NCI-H146 treated with DMSO at 0.1 percent for 48 hours (cell line): ENCODE measurements at regions not wholly inside any gene's neighbourhood (a gene's known extent, or its start where the extent isn't known, plus 50 kb on each side); places are given as distances from the start of the nearest gene placed in this dataset.

Source experiments
- DNase-seq: peaks from one replicate; lab custom pipeline; 2025; ENCODE audit not compliant: unreplicated experiment; lab: John Stamatoyannopoulos, UW

DNA sequence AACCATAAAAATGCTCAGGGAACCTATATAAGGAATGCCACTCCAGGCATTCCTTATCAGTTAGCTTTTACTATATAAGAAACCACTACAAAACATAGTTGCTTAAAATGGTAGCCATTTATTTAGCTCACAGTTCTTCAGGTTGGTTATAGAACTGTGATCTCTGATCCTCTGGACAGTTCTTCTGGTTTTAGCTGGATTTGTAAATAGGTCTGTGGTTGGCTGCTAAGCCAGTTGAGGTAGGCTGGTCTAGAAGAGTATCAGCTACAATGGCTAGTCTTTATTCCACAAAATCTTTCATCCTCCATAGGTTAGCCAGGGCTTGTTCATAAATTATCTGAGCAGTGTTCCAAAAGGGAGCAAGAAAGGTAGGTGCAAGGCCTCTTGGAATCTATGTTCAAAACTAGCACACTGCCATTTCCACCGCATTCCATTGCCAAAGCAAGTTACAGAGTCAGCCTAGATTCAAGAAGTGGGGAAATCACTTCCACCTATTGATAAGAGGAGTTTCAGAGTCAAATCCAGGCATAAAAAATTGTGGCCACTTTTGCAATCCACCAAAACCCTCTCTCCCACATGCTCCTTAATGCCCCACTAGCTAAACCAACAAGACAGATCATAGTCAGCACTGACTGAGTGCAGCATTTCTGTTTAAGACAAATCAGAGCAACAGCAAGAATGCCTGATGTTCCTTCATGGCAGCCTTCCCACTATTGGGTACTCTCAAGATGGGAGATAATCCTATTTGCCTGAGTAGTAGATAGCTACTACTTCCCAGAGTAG, 146.4 kb downstream of the IRS1 start:
- DNase-seq: no peak

DNA sequence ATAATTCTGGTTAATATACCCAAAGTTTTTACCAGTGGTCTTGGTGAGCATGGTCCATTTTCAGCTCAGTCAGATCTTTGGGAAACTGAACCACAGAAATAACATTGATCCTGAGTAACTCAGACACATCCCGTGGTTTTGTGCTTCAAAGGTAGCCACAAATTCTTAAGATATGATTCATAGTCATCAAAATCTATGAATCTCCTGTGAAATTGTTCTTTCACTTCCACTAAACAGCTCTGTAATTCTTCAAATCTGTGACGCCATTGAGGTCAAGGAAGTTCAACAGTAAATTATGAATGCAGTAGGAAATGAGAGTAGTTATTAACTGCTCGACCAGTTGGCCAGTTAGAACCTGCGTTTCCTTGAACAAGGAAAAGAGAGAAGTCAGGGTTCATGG, 147.3 kb downstream of the IRS1 start:
- DNase-seq: no peak

DNA sequence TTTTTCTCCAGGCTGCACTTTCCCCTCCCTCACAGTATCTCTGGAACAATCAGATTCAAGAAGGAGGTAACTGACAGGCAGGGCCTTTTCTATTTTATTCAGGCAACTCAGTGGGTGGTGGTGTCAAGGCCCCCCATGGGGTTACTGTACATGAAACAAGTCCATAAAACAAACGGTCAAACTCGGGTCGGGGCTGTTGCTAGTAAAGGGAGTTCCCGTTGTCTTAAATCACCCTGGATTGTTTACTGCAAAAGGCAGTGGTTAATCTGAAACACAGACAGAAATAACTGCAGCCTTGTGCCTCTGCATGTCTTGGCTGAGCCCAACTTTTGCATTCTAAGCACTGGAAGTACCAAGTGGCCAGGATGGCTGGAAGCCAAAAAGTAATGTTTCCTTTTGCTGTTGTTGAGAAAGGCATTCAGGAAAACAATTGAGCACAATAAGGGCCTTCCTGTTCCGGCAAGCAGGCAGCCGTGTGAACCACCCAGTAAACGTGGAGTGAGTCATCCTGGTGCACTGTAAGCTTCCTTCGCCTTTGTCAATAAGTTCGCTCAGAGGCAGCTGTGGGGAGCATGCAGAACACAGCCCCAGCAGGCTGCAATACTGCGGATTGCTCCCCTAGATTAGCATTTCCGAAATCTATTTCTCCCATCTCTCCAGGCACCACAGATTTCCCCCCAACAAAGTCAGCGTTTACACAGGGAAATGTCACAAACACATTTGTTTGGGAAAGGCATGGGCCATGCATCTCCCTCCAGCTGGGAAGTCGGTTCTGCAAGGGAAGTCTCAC, 149.6 kb downstream of the IRS1 start:
- no peak for DNase-seq

DNA sequence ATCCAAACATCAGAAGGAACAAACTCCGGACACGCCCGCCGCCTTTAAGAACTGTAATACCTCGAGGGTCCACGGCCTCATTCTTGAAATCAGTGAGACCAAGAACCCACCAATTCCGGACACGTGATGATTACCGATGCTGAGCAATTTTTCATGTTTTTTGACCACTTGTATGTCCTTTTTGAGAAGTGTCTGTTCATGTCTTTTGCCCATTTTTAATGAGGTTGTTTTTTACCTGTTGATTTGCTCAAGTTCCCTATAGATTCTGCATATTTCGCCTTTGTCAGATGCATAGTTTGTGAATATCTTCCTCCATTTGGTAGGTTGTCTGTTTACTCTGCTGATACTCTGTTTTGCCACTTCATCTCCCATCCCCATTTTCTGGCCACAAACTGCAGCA, 150.4 kb downstream of the IRS1 start:
- no peak for DNase-seq

DNA sequence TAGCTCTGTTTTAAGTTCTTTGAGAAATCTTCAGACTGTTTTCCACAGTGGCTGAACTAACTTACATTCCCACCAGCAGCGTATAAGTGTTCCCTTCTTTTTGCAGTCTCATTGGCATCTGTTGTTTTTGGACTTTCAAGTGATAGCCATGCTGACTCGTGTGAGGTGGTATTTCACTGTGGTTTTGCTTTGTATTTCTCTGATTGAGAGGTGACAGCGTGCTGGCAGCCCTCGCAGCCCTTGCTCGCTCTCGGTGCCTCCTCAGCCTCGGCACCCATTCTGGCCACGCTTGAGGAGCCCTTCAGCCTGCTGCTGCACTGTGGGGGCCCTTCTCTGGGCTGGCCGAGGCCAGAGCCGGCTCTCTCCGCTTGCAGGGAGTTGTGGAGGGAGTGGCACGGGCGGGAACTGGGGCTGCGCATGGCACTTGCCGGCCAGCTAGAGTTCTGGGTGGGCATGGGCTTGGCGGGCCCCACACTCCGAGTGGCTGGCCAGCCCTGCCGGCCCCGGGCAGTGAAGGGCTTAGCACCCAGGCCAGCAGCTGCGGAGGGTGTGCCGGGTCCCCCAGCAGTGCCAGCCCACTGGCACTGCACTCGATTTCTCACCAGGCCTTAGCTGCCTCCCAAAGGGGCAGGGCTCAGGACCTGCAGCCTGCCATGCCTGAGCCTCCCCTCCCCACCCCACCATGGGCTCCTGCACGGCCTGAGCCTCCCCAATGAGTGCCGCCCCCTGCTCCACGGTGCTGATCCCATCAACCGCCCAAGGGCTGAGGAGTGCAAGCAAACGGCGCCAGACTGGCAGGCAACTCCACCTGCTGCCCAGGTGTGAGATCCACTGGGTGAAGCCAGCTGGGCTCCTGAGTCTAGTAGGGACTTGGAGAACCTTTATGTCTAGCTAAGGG, 151.8 kb downstream of the IRS1 start:
- no peak for DNase-seq

DNA sequence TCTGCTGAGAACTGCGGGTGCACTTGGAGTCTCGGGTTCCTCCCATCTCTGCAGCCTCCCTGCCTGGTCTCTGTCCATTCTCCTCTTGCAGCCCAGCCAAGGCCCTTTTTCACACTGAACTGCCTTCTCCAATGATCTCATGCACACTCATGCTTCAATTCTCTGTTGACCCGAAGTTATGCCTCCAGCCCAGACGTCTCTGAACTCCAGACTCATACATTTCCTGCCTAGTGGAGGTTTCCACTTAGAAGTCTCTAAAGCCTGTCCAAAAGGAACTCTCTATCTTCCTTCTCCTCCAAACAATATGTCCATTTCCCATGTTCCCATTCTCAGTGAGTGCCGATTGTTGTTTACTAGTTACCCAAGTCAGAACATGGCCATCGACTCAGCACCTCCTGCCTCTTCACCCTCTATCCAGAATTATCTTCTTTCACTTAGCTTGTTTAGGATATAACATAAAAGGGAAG, 155.2 kb downstream of the IRS1 start:
- DNase-seq: no peak

DNA sequence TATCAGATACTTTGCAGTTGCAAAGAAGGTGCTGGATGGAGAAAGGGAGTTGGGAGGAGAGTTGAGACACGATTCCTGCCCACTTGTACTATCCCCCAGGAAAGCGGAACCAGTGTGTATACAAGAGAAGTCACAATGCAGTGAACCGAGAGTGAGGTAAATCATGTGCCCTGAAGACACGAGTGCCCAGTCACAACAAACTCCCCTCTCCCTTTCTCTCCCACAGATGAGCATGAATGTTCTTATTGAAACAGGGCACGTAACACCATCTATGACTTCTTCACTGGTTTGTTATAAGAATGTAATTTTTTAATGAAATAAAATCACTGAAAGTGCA, 155.7 kb downstream of the IRS1 start:
- no peak for DNase-seq

DNA sequence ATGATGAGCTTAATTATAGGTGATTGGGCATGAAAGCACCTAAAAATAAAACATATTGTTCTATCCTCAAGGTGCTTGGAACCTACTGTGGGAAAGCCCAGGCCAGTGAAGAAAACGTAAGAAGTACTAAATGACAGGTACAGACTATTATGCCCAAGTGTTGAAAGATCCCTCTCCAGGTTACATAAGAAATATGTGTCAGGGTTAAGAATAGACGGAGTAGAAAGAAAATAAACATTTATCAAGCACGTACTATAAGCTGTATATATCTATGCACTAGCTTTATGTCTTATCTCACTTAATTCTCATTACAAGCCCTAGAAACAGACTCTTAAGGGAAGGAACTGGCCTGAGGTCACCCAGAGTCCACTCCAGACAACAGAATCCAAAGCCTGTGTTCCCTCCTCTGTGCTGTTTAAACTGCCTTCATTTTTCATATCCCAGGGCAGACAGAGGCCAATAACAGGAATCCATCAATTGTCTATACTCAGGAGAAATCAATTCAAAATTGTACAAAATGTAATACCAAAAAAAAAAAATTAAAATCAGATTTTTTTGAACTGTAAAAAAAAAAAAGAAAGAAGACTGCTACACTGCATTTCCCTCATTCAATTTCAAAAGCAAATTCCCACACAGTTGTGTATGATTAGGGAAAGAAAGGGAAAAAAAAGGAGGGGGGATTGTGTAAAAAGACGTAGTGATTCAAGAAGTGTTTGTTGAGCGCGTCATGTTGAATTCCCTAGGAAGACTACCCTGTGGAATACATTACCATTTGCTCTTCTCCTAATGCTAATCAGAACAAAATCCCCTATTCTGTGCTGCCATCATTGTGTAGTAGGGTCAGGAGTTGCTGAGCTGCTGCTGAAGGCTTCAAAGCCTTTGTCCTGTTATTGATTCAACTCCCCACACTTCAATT, 156.3 kb downstream of the IRS1 start:
- DNase-seq: no peak

DNA sequence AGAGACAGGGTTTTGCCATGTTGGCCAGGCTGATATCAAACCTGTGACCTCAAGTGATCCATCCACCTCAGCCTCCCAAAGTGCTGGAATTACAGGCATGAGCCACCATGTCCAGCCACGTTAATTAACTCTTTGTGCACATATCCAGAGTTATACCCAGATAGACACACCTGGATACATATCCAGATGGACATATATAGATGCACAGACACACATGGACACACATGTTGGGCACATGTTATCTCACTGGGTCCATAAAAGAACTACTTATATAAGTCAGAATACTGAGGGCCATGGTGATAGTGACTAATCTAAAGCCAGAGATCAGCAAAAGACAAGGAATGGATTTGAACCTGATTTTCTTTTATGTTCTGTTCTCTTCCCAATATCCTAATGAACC, 158.6 kb downstream of the IRS1 start:
- no peak for DNase-seq

DNA sequence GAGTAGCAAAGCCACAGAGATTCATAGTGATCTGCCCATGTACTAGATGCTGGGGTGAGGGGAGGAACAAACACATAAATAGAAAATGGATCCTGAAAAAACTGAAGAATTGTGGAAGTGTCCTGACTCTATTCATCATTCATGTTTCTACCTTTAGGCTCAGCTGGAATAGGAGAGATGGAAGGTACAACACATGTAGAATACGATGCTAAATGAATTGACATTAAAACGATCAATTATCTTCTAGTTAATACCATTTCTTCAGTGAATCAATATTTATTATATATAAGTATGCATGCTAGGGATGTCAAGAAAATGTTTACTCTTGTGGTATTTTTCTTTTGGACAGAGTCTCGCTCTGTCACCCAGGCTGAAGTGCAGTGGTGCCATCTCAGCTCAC, 159.1 kb downstream of the IRS1 start:
- no peak for DNase-seq

DNA sequence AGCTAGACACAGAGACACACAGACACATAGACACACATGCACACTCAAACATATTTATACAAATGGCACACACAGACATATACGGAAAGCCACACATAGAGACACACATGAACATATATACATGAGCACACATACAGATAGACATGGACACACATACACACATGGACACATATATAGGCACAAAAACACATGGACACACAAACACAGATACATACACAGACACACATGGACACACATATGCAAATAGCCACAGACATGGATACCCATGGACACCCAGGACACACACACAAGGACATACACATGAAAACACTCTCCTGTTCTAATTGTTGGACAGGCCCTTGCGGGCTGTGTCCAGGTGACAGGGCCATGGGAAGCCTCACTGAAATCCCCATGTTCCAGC, 160.1 kb downstream of the IRS1 start:
- DNase-seq: no peak

DNA sequence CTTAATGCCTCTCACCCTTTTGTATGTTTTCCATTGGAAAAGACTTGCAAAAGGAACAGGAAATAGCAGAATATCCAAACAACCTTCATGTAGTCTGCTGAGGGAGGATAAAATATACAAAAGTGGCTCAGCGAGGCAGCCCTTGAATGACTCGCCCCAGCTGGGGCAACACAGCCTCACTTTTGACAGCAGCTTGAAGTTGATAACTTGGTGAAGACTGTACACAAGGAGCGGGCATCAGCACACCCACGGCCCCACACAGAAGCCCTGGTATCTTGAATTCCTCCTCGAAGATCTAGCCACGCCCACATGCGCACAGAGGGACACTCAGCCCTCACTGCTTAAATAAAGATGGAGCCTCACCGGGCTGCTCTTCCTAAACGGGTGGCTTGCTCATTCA, 161.0 kb downstream of the IRS1 start:
- DNase-seq: no peak

DNA sequence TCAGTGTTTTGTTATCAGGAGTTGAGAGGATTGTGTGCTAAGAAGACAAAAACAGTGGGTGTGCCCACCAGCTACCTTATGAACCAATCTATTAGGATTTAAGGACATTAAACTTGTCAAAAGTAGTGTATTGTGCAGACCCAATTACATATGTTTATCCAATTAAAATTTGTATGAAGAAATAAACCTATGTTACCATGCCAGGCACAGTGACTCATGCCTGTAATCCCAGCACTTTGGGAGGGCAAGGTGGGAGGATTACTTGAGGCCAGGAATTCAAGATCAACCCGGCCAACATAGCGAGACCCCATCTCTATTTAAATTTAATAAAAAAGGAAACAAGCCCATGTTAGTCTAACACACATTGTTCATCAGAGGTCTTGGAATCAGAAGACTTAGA, 162.2 kb downstream of the IRS1 start:
- DNase-seq: no peak

DNA sequence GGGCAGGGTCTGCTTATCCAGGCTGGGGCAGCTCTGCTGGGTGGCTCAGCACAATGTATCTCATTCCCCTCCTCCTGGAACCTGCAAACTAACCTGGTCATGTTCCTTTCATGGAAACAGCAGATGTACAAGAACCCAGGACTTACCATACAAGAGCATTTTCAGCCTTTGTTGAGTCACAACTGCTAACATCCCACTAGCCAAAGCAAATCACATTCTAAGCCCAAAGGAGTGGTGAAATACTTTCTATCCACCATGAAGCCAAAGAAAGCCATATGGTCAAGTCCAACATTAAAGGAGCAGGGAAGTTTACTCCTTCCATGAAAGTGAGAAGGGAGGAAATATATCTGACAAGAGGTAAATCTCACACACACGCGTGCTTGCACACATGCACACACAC, 163.0 kb downstream of the IRS1 start:
- no peak for DNase-seq

DNA sequence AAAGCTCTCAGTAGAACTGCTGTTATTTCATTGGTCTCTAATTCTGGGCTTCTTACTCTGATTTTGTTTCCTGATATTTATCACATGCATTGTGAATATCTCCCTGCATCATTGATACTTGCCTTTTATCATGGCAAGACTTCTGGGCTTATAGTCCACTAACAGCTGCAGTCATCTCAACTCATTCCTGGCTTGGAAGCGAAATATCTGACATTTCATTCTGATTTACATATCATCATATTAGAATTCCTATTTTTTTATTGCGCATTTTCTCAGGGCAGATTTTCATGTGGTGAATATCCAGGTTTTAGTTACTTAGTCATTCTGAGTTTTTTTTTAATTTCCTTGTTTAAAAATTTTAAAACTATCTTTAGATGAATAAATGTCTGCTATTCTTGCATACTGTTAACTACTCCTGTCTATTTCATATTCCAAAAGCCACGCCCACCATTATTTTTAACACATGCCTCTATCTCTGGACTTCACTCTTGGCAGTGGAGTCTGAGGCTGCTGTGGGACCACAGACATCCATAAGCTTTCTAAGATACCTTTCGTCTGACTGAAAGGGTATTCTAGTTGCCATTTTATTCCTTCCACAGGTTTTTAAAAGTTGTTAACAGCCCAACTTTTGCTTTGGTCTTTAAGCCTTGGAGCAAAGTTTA, 164.5 kb downstream of the IRS1 start:
- DNase-seq: no peak

DNA sequence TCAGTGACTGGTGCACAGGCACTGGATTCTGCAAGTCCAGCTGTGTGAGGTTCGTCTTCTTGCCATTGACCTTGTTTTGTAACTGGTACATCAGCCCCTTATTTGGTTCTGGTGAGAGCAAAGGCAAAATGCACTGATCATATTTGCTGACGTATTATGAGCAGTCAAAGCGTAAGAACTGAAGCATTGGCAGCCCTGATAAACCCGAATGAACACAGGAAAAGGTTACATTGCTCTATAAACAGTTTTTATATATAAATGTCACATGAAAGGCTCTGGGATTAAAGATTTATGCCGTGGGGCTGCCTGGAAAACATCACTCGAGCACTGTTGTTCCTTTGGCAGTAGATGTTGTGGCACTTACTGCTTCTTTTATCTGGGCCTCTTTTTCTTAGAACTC, 167.9 kb downstream of the IRS1 start:
- DNase-seq: no peak

DNA sequence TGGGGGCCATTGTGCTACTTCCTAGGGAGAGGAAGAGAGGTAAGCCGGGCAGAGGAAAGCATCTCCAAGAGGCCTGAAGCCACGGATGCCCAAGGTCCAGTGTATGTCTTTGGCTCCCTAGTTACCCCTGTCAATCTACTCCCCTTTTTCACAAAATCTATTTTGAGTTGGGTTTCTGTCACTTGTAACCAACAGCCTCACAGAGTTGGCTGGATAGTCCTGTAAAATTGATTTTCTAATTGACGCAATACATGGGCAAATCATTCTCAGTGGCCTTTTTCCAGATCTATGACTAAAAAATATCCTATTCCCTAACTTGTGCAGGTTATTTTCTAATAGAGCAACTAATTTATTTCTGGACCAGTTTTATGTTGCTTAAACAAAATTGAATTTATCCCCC, 168.4 kb downstream of the IRS1 start:
- no peak for DNase-seq

DNA sequence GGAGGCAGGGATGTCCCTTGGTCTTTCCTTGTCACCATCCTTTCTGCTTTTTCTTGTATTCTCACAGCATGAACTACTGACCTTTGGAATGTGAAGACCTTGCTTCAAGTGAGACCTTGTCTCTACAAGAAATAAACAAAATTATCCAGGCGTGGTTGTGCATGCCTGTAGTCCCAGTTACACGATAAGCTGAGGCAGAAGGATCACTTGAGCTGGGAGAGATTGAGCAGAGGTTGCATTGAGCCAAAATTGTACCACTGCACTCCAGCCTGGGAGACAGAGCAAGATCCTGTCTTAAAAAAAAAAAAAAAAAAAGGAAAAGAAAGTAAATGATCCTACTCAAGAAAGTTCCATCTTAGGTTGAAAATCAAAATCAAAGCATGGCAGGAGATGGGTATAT, 173.7 kb downstream of the IRS1 start:
- DNase-seq: no peak

DNA sequence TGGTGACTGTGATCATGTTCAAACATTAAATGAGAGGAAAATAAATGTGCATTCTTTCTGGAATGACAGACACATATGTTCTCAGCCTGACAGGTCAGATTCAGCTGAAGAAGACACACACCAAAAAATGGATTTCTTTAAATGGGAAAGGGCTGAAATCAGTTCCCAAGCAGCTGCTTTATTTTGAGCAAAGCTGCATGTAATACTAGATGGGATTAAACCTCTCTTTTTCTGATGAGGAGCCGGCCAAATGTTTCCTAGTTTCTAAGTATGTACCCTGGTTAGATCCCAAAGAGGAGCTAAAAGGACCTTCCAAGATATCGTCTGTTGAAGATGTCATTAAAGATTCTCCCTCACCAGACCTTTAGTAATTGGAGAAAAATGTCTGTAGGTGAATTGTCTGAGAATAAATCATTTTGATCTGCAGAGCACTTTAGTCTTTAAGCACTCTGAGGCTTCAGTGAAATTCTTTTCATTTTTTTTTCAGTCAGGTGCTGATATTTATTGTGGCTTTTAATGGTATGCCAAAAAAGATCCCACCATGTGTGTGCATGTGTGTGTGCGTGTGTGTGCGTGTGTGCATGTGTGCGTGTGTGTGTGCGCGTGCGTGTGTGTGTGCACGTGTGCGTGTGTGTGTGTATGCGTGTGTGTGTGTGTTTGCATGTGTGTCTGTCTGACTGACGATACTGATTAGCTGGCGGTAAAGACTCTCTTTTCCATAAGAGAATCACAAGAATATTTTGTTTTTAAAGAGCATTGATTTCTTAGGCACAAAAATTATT, 175.8 kb downstream of the IRS1 start:
- no peak for DNase-seq
